ENCODE measurements at regions not wholly inside any gene's neighbourhood (a gene's known extent, or its start where the extent isn't known, plus 50 kb on each side); places are given as distances from the start of the nearest gene placed in this dataset.
"Not testable (repeated sequence)": the region's sequence is repeated elsewhere in the genome, so short reads cannot be mapped to it uniquely, and the experiment has no call there.

DNA sequence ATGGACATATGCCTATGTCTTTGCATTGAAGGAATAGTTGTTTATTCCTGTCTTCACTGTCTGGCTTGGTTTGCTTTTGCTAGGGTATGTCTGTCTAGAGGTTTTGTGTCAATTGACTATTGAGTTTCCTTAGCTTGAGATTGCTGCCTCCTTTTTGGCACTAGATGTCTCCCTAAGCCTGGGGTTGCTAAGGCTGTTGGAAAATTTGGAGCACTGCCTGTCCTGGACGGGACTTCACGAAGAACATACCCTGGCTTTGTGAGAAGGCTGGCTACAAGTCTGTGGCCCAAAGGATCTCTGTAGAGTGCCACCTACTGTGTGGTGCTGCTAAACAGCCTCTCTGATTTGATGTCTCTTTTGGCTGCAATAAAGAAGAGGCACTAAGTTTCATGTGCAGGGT, 183.8 kb upstream of the NUDT10 start:
- no peak for DNase-seq (ENCODE audit: low spot score)

DNA sequence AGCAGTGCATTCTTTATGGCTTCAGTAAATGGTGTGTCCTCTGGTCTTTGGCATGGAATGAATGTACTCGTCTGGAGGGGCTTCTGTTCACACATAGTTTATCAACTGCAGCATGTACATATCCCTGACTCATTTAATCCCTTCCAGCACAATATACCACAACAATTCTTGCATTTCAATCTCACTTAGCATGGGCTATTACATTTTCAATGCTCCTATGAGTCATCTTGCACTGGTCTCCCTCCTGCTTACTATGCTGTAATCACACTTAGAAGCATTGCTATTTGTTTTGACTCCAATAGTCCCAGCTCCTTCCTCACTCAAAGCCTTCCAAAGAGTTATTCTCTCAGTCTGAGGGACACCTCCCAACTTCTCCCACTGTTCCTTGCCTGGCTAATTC, 180.9 kb upstream of the NUDT10 start:
- DNase-seq (ENCODE audit: low spot score) = no peak

- DNase-seq (ENCODE audit: low spot score) = no peak
These were observed 177.5 kb upstream of the NUDT10 start for GRCh38 chrX:51155157-51155556.

- no peak for DNase-seq (ENCODE audit: low spot score)
These were observed 177.1 kb upstream of the NUDT10 start for GRCh38 chrX:51155566-51155965.

DNA sequence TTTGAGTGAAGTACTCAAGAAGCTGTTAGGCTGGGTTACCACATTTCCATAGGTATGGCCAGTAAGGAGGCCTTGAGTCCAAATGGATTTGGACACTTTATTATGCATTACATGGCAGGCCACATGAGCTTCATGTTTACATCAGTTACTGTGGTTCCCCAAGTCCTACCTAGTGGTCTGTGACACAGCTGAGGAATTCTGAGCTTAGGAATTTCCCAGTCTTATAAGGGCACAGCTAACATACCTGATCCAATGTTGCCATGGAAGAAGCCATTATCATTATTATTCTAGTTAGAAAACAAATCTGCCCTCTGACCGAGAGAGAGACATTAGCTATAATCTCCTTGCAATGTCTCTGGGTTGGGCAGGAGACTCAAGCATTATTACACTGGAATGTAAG, 174.4 kb upstream of the NUDT10 start:
- DNase-seq (ENCODE audit: low spot score) = no peak

- not testable (repeated sequence) for DNase-seq (ENCODE audit: low spot score)
These were observed 173.2 kb upstream of the NUDT10 start for GRCh38 chrX:51159378-51159777.

DNA sequence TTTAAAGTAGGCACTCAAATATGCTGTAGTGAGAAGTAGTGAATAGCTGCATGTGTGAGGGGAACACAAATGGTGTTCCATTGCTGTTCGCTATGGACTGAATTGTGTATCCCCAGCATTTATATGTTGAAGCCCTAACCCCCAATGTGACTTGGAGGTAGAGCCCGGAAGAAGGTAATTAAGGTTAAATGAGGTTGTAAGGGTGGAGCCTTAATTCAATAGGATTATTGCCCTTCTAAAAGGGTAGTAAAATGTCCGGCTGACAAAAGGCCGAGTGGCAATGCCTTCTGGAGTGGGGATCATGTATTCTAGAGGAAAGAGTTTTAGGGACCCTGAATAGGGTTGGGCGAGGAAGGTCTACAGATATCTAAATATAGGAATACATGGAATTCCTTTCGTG, 168.9 kb upstream of the NUDT10 start:
- no peak for DNase-seq (ENCODE audit: low spot score)

DNA sequence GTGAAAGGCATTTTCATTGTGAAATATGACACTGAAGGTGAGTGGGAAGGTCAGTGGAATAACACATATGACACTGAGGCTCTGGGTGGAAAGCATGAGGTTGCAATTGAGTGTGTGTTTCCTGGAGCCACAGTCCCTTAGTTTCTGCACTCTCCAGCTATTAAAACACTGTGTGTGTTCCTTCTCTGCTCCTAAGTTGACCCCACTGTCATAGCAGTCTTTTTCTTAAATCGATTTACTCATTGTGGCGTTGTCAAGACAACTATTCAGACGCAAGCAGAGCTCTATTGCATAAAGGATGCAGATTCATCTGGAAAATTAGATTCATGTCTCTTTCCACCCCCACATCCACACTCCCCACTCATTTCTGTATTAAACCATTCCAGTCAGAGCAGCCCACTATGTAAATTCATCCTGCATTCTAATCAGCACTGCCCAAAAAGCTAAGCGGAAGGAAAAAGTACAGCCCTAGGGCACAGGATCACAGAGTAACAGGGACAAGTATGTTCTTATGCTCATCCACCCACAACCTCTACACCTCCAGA, 154.2 kb upstream of the NUDT10 start:
- not testable (repeated sequence) for DNase-seq (ENCODE audit: low spot score)

DNA sequence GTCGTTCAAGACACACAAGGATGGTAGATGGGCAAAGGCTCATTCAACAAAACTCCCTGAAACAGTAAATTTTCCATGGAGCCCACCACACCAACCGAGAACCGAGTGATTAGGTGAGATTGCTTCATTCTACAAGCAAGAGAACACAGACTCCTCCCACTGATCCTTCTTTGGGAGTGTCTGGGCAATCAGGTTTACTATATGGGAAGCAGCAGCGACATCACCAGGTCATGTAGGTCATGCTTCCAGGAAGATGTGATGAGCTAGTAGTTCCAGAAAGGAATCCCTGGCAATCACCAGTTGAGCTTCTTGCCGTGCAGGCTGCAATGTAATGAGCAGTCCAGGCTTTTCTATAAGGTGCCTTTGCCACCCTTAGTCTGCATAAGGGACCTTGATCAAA, 152.8 kb upstream of the NUDT10 start:
- not testable (repeated sequence) for DNase-seq (ENCODE audit: low spot score)

DNA sequence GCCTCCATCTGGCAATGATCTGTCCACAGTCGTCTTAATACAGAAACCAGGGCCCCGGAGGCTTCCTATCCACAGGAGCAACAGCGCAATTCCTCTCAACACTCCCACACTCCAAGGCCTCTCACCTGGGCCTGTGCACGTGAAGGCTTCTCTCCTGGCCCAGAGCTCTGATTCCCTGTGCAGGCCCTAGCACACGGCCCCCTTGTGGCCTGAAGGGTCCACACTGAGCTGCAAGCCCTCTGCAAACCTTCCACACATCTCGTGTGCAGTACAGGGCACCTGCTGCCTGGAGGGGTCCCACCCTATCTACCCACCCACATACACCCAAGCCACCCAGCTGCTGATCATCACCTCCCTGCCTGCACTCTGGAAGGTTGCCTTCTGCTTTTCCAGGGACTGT, 150.1 kb upstream of the NUDT10 start:
- DNase-seq (ENCODE audit: low spot score) = no peak

DNA sequence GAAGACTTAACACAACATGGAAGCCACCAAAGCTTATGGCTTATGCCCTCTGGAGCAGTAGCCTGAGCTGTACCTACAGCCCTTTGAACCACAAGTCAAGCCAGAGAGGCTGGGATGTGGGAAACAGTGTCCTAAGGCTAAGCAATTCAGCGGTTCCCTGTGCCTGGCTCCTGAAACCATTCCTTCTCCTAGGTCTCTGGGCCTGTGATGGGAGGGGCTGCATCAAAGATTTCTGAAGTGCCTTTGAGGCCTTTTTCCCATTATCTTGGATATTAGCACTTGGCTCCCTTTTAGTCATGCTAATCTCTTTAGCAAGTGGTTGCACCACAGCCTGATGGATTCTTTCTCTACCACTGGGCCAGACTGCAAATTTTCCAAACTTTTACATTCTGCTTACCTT, 140.5 kb upstream of the NUDT10 start:
- DNase-seq (ENCODE audit: low spot score) = no peak

DNA sequence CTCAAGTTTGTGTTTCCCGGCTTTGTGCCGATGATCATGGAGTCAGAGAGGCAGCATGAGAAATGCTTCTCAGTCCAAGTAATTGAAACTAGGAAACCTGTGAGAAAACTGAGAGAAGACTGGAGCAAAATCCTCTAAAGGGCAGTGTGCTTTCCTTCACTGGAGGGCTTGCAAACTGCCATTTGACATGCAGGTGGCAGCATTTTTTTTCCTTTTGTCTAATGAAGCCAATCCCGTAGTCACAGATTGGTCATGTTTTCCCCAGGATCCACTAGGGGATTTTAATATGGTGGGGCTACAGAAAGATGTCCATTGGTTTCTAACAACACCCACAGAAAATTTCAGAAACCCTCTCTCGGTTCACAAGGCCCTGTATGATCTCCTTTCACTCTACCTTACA, 117.4 kb upstream of the NUDT10 start:
- no peak for DNase-seq (ENCODE audit: low spot score)

DNA sequence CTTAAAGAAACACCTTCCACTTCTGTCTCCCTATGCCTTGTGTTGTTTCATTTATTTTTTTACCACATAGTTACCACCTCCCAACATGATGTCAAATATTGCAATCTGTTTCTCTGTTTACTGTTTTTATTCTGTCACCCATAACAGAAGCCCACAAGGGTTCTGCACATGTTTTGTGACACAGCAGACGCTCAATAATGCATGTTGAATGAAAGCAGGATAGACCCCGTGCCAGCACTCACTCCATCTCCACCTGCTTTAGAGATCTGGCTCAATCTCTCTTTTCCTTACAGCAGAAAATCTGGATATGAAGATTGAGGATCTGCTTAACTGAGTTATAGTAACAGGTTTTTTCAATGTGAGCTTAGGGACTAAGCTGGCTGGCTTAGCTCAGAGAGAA, 116.8 kb upstream of the NUDT10 start:
- no peak for DNase-seq (ENCODE audit: low spot score)

DNA sequence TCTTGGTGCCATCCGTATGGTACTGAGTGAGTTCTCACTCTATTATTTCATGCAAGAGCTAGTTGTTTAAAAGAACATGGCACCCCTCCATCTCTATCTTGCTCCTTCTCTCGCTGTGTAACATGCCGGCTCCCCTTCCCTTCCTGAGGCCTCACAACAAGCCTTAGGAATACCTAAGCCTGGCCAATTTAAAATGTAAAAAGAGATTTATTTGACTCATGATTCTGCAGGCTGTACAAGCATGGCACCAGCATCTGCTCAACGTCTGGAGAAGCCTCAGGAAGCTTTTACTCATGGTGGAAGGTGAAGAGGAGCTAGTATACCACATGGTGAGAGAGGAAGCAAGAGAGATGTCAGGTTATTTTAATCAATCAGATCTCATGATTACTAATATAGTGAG, 90.4 kb upstream of the NUDT10 start:
- DNase-seq (ENCODE audit: low spot score) = no peak

- no peak for DNase-seq (ENCODE audit: low spot score)
These were observed 75.1 kb upstream of the NUDT10 start for GRCh38 chrX:51257490-51257889.

GRCh38 chrX:51262271-51262670, 70.4 kb upstream of the NUDT10 start:
- DNase-seq (ENCODE audit: low spot score) = not testable (repeated sequence)

GRCh38 chrX:51272638-51273037, 60.0 kb upstream of the NUDT10 start:
- DNase-seq (ENCODE audit: low spot score) = no peak

DNA sequence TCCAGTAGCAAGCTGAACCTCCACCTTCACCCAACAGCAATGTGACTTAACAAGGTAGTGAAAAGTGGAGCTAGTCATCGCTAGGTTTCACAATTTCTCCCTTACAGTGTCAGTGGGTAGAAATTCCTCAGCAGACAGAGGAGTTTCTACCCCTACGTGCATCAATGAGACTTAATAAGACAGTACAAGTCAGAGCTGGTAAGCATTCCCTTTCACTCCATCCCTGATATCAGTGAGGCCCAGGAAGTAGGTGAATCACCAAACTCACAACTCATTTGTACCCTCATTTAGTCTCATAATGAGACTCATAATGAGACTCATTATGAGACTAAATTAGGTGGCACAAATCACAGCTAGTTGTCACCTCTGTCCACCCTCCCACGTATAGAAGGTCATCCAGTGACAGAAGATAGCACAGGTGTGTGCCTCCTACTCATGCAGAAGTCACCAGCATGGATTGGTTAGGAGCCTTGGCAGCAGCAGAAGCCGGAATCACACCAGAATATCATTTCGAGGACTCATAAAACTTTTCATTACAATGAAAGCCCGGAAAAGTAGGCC, 50.8 kb upstream of the NUDT10 start:
- no peak for DNase-seq (ENCODE audit: low spot score)
